HFFc6 (cell line): ENCODE measurements at regions not wholly inside any gene's neighbourhood (a gene's known extent, or its start where the extent isn't known, plus 50 kb on each side); places are given as distances from the start of the nearest gene placed in this dataset.

Experiments used
- DNase-seq: peaks from one replicate; pipeline ENCODE4 v3.0.0-alpha.2; 2018
- H3K27ac Mint-ChIP-seq: 2 replicates; pipeline ENCODE4 v1.8.0; 2020; ENCODE audit warnings: mild to moderate bottlenecking, mixed read lengths
- H3K27me3 Mint-ChIP-seq: 2 replicates; pipeline ENCODE4 v1.8.0; 2021; ENCODE audit warnings: mild to moderate bottlenecking, moderate library complexity, mixed read lengths; ENCODE audit not compliant: insufficient read depth
- H3K36me3 Mint-ChIP-seq: 2 replicates; pipeline ENCODE4 v1.8.0; 2021; ENCODE audit warnings: low read depth, mixed read lengths
- H3K4me1 Mint-ChIP-seq: 2 replicates; pipeline ENCODE4 v1.8.0; 2020; ENCODE audit warnings: low read depth, mixed read lengths
- H3K4me3 Mint-ChIP-seq: 2 replicates; pipeline ENCODE4 v1.8.0; 2020; ENCODE audit warnings: mild to moderate bottlenecking, moderate library complexity, mixed read lengths
- H3K9me3 Mint-ChIP-seq: 2 replicates; pipeline ENCODE4 v1.8.0; 2020; ENCODE audit warnings: mild to moderate bottlenecking, mixed read lengths
- CTCF ChIP-seq: fragments of 200-600 bp; sonication (generic); IDR thresholded peaks from 2 replicates; pipeline ENCODE4 v1.5.0; 2021; ENCODE audit warnings: antibody characterized with exemption, mild to moderate bottlenecking

- Mint-ChIP-seq H3K27me3 (peaks cover 5% of the 10 kb centered on the region), H3K9me3 (no peaks in the 10 kb centered on the region), H3K4me1 (no peaks in the 10 kb centered on the region), H3K36me3 (no peaks in the 10 kb centered on the region), H3K27ac (no peak overlapping the region), H3K4me3 (no peak overlapping the region)
- DNase-seq: no peak
- no peak for TF ChIP-seq CTCF
Measured at GRCh38 chr6:90356012-90356421, 59.4 kb upstream of the BACH2 start.

- no peak for TF ChIP-seq CTCF
- H3K4me3 Mint-ChIP-seq: no peak overlapping the region
- no peaks in the 10 kb centered on the region for H3K36me3 Mint-ChIP-seq
- H3K27me3 Mint-ChIP-seq: peaks cover 5% of the 10 kb centered on the region
- no peak for DNase-seq
- H3K27ac Mint-ChIP-seq: no peak overlapping the region
- H3K4me1 Mint-ChIP-seq: no peaks in the 10 kb centered on the region
- H3K9me3 Mint-ChIP-seq: no peaks in the 10 kb centered on the region
Measured at GRCh38 chr6:90354961-90355360, 58.3 kb upstream of the BACH2 start.

GRCh38 chr6:90351696-90352095, 55.1 kb upstream of the BACH2 start:
- TF ChIP-seq CTCF: no peak
- Mint-ChIP-seq H3K36me3 (no peaks in the 10 kb centered on the region), H3K9me3 (no peaks in the 10 kb centered on the region), H3K27ac (no peak overlapping the region), H3K4me1 (no peaks in the 10 kb centered on the region), H3K27me3 (peaks cover 6% of the 10 kb centered on the region), H3K4me3 (no peak overlapping the region)
- DNase-seq: no peak

- Mint-ChIP-seq H3K36me3 (no peaks in the 10 kb centered on the region), H3K4me1 (no peaks in the 10 kb centered on the region)
- DNase-seq: no peak
Measured at GRCh38 chr6:90350689-90351554, 54.3 kb upstream of the BACH2 start.

GRCh38 chr6:90347411-90347851, 50.8 kb upstream of the BACH2 start:
- Mint-ChIP-seq H3K27me3 (peaks cover 3% of the 10 kb centered on the region), H3K9me3 (no peaks in the 10 kb centered on the region), H3K36me3 (no peaks in the 10 kb centered on the region), H3K4me3 (no peak overlapping the region), H3K27ac (no peak overlapping the region), H3K4me1 (no peaks in the 10 kb centered on the region)
- no peak for TF ChIP-seq CTCF
- no peak for DNase-seq

More at GRCh38 chr6:90350689-90351554, 54.3 kb upstream of the BACH2 start:
- no peaks in the 10 kb centered on the region for H3K9me3 Mint-ChIP-seq
- H3K27me3 Mint-ChIP-seq: peaks cover 5% of the 10 kb centered on the region
- TF ChIP-seq CTCF: no peak
- H3K4me3 Mint-ChIP-seq: no peak overlapping the region
- no peak overlapping the region for H3K27ac Mint-ChIP-seq
